ENCODE measurements at regions not wholly inside any gene's neighbourhood (a gene's known extent, or its start where the extent isn't known, plus 50 kb on each side); places are given as distances from the start of the nearest gene placed in this dataset.

DNA sequence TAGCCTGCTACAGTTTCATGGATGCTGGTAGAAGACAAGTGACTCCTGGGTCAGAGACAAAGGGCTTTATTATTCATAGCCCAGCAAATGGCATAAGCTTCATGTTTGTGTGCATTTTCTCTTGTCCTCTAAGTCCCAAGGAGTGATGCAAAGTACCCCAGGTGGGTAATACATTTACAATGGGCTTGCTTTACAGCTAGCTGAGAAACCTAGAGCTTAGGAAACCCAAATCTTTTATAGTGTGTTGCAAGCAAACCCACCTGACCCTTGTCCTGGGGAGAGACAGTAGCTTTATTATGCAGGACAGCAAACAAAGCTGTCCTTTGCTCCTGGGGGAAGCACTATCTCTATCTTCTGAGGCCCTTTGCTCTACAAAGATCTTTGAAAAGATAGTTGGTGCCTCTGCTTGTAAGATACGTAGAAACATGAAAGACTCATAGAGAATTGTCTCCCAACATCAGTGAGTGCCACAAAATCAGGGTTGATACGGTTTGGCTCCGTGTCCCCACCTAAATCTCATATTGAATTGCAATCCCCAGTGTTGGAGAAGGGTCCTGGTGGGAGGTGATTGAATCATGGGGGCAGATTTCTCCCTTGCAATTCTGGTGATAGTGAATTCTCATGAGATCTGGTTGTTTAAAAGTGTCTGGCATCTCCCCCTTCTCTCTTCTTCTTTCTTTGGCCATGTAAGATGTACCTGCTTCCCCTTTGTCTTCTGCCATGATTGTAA is 315.8 kb upstream of the USP24 start:
- ATAC-seq (no peak), DNase-seq (no peak)
- no peaks in the 10 kb centered on the region for H3K4me1 ChIP-seq (ENCODE audit: control insufficient read depth, insufficient read depth, low read length)
- 93% methylated on average over 3 of the region's 3 CpGs for WGBS
- intact Hi-C loops (cut with DNase I): no loop called here
- no peaks in the 10 kb centered on the region for H3K9me3 ChIP-seq (ENCODE audit: control insufficient read depth, low read length)
- H3K4me3 ChIP-seq (ENCODE audit: low read length): no peak overlapping the region
- no peak overlapping the region for H3K27ac ChIP-seq (ENCODE audit: low read length)
- H3K27me3 ChIP-seq (ENCODE audit: control insufficient read depth, insufficient read depth): no peaks in the 10 kb centered on the region

DNA sequence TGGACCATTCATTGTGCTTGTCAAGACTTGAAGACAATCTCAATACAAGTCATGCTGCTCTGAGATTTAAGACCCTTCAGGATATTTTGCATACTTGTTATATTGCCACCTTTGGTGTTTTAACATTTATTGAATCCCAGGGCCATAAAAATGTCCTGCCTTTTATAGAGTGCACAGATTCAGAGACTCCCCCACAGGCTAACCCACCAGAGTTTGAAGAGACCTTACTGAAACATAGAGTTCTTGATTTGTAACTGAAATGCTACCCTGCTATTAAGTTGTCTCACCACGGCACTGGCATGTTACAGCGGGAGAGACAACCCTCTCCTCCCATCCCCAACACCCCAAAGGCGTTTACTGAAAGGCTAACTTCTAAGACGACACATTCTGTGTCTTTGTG is 313.9 kb upstream of the USP24 start:
- DNase-seq (no peak), ATAC-seq (no peak)
- 93% methylated on average over 4 of the region's 4 CpGs for whole genome bisulfite sequencing
- no peaks in the 10 kb centered on the region for H3K4me1 ChIP-seq (ENCODE audit: control insufficient read depth, insufficient read depth, low read length)
- H3K4me3 ChIP-seq (ENCODE audit: low read length): no peak overlapping the region
- H3K27ac ChIP-seq (ENCODE audit: low read length): no peak overlapping the region
- H3K9me3 ChIP-seq (ENCODE audit: control insufficient read depth, low read length): no peaks in the 10 kb centered on the region
- no peaks in the 10 kb centered on the region for H3K27me3 ChIP-seq (ENCODE audit: control insufficient read depth, insufficient read depth)
- intact Hi-C loops (cut with DNase I): no loop called here

DNA sequence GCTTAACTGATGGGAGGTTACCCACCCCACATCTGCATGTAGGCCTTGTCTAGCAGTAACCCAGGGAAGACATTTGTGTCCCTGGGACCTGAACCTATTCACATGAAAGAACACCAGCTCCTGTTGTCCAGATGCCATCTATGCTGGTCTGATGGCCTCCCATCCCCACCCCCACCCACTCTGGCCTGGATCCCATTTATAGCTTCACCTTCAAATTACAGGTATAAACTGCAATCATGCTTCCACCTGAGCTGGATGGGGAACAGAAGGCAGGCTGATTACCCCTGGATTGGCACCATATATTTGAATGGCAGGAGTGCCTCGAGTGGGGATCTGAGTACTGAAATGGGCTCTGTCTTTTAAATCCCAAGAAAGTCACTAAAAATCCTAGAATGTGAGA is 312.7 kb upstream of the USP24 start:
- ATAC-seq (no peak), DNase-seq (no peak)
- intact Hi-C loops (cut with DNase I): no loop called here
- no peaks in the 10 kb centered on the region for H3K27me3 ChIP-seq (ENCODE audit: control insufficient read depth, insufficient read depth)
- H3K4me3 ChIP-seq (ENCODE audit: low read length): no peak overlapping the region
- H3K27ac ChIP-seq (ENCODE audit: low read length): no peak overlapping the region
- no peaks in the 10 kb centered on the region for H3K4me1 ChIP-seq (ENCODE audit: control insufficient read depth, insufficient read depth, low read length)
- WGBS: 87% methylated on average over 1 of the region's 1 CpG
- no peaks in the 10 kb centered on the region for H3K9me3 ChIP-seq (ENCODE audit: control insufficient read depth, low read length)

DNA sequence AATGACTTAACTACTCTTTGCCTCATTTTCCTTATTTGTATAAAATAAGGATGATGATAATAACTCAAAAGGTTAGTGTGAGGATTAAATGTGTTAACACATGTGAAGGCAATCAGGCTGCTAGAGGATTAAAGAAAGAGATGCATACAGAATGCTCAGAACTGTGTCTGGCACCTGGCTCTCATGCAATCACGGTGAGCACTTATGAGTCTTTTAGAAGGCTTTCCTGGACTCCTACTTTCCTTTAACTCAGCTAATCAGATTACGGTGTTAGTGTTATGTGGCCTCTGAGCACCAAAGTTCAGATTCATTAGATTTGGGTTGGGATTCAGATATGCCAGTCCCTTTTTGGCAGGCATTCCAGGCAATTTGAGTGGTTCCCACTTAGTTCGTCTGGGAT is 311.6 kb upstream of the USP24 start:
- WGBS: 60% methylated on average over 3 of the region's 3 CpGs
- no peak for ATAC-seq
- no peaks in the 10 kb centered on the region for H3K27me3 ChIP-seq (ENCODE audit: control insufficient read depth, insufficient read depth)

DNA sequence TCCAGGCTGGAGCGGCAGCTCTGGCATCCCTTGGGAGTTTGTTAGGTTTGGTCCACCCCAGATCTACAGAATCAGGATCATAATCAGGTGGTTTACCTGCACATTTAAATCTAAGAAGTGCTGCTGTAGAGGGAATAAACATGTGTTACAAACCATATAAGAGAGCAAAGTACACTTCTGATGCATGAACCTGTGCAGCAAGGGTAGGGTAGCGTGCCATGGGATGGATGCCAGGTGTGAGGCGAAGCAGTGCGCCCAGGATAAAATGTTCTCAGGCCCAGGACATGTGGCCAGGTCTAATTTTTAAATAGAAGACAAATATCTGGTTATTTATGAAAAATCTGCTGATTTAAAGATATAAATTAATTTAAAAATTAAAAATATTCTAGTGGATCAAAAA is 308.8 kb upstream of the USP24 start:
- H3K27ac ChIP-seq (ENCODE audit: low read length): no peak overlapping the region
- no peaks in the 10 kb centered on the region for H3K4me1 ChIP-seq (ENCODE audit: control insufficient read depth, insufficient read depth, low read length)
- H3K27me3 ChIP-seq (ENCODE audit: control insufficient read depth, insufficient read depth): no peaks in the 10 kb centered on the region
- WGBS: 93% methylated on average over 4 of the region's 4 CpGs
- no peak overlapping the region for H3K4me3 ChIP-seq (ENCODE audit: low read length)
- ATAC-seq (no peak), DNase-seq (no peak)
- intact Hi-C loops (cut with DNase I): no loop called here
- no peaks in the 10 kb centered on the region for H3K9me3 ChIP-seq (ENCODE audit: control insufficient read depth, low read length)

More for the DNA sequence above, 311.6 kb upstream of the USP24 start:
- Histone ChIP-seq H3K27ac (ENCODE audit: low read length) (no peak overlapping the region), H3K4me3 (ENCODE audit: low read length) (no peak overlapping the region), H3K4me1 (ENCODE audit: control insufficient read depth, insufficient read depth, low read length) (no peaks in the 10 kb centered on the region), H3K9me3 (ENCODE audit: control insufficient read depth, low read length) (no peaks in the 10 kb centered on the region)
- intact Hi-C loops (cut with DNase I): no loop called here
- DNase-seq: no peak

DNA sequence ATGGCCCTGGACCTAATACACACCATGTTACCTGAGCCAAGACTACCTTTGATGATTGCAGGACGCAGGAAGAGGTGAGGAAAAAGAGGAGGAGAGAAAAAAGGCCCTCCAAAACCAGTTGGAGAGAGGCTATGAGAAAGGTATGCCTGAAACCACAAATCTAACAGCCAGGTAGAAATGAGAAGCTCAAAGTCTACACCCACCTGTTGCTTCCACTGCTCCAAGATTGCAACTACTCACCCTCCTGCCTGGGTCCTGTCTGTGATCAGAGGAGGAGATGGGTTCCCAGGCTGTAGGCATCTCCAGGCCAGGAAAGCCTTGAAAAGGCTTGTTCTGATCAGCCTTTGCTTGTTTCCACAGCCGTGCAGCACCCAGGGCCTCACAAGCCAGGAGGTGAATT is 307.8 kb upstream of the USP24 start:
- ATAC-seq (no peak), DNase-seq (no peak)
- intact Hi-C loops (cut with DNase I): no loop called here
- Histone ChIP-seq H3K9me3 (ENCODE audit: control insufficient read depth, low read length) (no peaks in the 10 kb centered on the region), H3K4me1 (ENCODE audit: control insufficient read depth, insufficient read depth, low read length) (no peaks in the 10 kb centered on the region), H3K4me3 (ENCODE audit: low read length) (no peak overlapping the region), H3K27me3 (ENCODE audit: control insufficient read depth, insufficient read depth) (no peaks in the 10 kb centered on the region), H3K27ac (ENCODE audit: low read length) (no peak overlapping the region)
- WGBS: 65% methylated on average over 2 of the region's 2 CpGs

DNA sequence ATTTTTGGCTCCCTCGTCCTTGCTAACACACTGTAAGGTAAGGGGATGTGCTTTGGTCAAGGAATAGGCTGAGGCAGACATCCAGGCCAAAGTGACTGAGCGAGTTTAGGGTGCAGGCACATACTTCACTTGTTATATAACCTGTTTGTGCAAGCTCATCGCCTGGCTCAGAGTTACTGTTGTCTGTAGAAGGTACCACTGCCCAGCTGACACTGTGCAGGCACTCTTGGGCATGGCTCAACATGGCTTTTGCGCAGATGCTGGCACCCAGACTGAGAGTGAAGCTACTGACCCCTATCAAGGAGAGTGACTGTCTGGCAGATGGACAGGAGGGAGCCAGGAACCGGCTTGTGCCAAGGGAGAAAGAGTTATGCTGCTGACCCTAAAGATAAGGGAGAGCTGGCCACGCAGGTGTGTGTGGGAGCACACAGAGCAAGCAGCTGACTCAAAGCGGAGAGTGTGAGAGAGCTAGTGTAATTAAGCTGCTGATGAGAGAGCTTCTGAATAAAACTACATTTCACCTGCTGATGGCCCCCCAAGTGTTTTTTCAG is 307.3 kb upstream of the USP24 start:
- Histone ChIP-seq H3K4me3 (ENCODE audit: low read length) (no peak overlapping the region), H3K9me3 (ENCODE audit: control insufficient read depth, low read length) (no peaks in the 10 kb centered on the region), H3K4me1 (ENCODE audit: control insufficient read depth, insufficient read depth, low read length) (no peaks in the 10 kb centered on the region), H3K27ac (ENCODE audit: low read length) (no peak overlapping the region), H3K27me3 (ENCODE audit: control insufficient read depth, insufficient read depth) (no peaks in the 10 kb centered on the region)
- 73% methylated on average over 7 of the region's 7 CpGs for WGBS
- intact Hi-C loops (cut with DNase I): no loop called here
- DNase-seq: peak in 1 of 3 donors; percentile 55
- ATAC-seq: no peak

DNA sequence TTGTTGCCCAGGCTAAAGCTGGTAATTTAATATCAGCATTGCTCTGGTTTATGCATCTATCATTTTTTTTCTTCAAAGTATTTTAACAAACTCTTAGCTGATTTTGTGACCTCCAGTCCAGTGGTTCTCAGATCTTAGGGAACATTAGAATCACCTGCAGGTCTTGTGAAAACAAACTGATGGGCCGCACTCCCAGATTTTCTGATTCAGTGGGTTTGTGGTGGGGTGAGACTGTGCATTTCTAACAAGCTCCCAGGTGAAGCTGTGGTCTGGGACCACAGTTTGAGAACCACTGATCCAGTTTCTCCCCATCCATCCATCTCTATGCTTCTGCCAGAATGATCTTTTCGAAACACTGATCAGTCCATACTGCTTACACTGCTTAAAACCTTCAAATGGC is 305.7 kb upstream of the USP24 start:
- 96% methylated on average over 2 of the region's 2 CpGs for WGBS
- DNase-seq: no peak
- Histone ChIP-seq H3K9me3 (ENCODE audit: control insufficient read depth, low read length) (no peaks in the 10 kb centered on the region), H3K4me1 (ENCODE audit: control insufficient read depth, insufficient read depth, low read length) (no peaks in the 10 kb centered on the region), H3K27me3 (ENCODE audit: control insufficient read depth, insufficient read depth) (no peaks in the 10 kb centered on the region), H3K27ac (ENCODE audit: low read length) (no peak overlapping the region), H3K4me3 (ENCODE audit: low read length) (no peak overlapping the region)
- intact Hi-C loops (cut with DNase I): no loop called here
- no peak for ATAC-seq

DNA sequence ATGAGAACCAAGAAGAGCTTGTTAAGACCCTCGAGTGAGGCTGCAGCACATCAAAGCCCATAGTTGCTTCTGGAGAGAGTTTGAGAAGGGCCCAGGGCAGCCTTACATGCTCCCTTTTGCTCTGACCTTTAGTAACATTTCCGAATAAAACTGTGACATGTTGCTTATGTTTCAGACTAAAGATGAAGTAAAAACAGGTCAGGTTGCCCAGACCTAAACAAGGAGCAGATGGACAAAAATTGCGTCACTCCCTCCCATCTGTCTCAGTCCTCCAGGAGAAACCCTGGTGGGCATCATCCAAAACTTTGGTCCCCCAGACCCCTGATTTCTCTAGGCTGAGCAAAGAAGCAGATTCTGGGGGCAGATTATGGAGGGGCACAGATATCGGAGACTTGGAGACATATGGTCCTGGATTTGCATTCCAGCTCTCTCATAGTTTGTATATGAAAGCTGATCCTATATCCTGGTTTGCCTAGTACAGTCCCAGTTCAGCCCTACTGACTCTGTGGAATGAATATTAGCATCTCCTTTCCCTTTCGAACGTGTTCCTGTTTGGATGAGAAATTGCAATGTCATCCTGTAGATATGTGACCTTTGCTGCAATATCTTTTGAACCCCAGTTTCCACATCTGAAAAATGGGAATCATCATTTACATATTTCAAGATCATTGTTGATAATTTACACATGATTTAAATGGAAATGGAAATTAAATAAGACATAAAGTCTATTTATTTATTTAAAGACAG is 304.9 kb upstream of the USP24 start:
- Histone ChIP-seq H3K4me3 (ENCODE audit: low read length) (no peak overlapping the region), H3K4me1 (ENCODE audit: control insufficient read depth, insufficient read depth, low read length) (no peaks in the 10 kb centered on the region), H3K9me3 (ENCODE audit: control insufficient read depth, low read length) (no peaks in the 10 kb centered on the region), H3K27ac (ENCODE audit: low read length) (no peak overlapping the region), H3K27me3 (ENCODE audit: control insufficient read depth, insufficient read depth) (no peaks in the 10 kb centered on the region)
- intact Hi-C loops (cut with DNase I): no loop called here
- WGBS: 78% methylated on average over 6 of the region's 6 CpGs
- no peak for DNase-seq
- no peak for ATAC-seq

DNA sequence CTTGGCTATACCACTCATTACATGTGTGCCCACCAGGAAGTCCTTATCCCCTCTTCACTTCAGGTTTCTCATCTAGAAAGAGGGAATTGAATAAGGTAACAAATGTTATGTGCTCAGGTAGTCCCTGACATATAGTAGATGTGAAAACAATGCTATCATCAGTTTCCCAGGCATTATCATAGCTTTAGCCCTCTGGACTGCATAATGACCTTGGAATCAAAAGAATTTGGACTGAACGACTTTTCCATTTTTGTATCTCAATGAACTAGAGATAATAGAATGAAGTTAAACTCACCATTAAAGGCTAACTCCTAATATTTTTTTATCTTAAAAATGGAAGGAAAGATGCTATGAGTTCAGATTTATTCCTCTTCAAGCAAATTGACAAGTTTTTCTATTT is 304.1 kb upstream of the USP24 start:
- Histone ChIP-seq H3K4me1 (ENCODE audit: control insufficient read depth, insufficient read depth, low read length) (no peaks in the 10 kb centered on the region), H3K9me3 (ENCODE audit: control insufficient read depth, low read length) (no peaks in the 10 kb centered on the region), H3K4me3 (ENCODE audit: low read length) (no peak overlapping the region), H3K27ac (ENCODE audit: low read length) (no peak overlapping the region), H3K27me3 (ENCODE audit: control insufficient read depth, insufficient read depth) (no peaks in the 10 kb centered on the region)
- intact Hi-C loops (cut with DNase I): no loop called here
- 30% methylated on average over 1 of the region's 1 CpG for WGBS
- ATAC-seq (no peak), DNase-seq (no peak)

DNA sequence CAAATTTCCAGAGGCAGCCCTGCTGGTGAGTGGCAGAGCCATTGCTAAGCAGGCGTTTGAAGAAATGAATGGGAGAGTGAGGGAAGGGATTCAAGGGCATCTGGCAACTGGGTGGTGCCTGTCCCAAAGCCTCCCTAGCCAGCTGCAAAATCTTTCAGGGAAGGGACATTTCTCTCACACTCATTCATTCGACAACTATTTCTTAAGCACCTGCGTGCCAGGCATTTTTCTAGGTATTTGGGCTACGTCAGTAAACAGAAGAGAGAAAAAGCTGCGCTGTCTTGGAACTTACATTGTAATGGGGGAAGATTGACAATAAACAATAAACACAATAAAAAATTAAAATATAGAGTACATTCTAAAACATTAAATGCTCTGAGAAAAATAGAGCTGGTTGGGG is 301.9 kb upstream of the USP24 start:
- no peak overlapping the region for H3K27ac ChIP-seq (ENCODE audit: low read length)
- no peaks in the 10 kb centered on the region for H3K9me3 ChIP-seq (ENCODE audit: control insufficient read depth, low read length)
- H3K4me1 ChIP-seq (ENCODE audit: control insufficient read depth, insufficient read depth, low read length): no peaks in the 10 kb centered on the region
- no peak overlapping the region for H3K4me3 ChIP-seq (ENCODE audit: low read length)
- intact Hi-C loops (cut with DNase I): no loop called here
- WGBS: 91% methylated on average over 5 of the region's 5 CpGs
- no peak for ATAC-seq
- DNase-seq: no peak
- H3K27me3 ChIP-seq (ENCODE audit: control insufficient read depth, insufficient read depth): no peaks in the 10 kb centered on the region

All from right cardiac atrium (tissue), 5 donors.